ENCODE measurements at regions not wholly inside any gene's neighbourhood (a gene's known extent, or its start where the extent isn't known, plus 50 kb on each side); places are given as distances from the start of the nearest gene placed in this dataset.

GRCh38 chr5:124468671-124469411 lies 277.6 kb downstream of the ZNF608 start:
- no peak for DNase-seq (ENCODE audit: low read depth)

GRCh38 chr5:124467745-124468144 lies 278.7 kb downstream of the ZNF608 start:
- no peak for DNase-seq (ENCODE audit: low read depth)

- DNase-seq (ENCODE audit: low read depth), result no peak
Measured at GRCh38 chr5:124466011-124466410, 280.4 kb downstream of the ZNF608 start.

GRCh38 chr5:124463851-124464250 lies 282.6 kb downstream of the ZNF608 start:
- DNase-seq (ENCODE audit: low read depth), result peak; percentile 51

- DNase-seq (ENCODE audit: low read depth), result no peak
Measured at GRCh38 chr5:124462751-124463150, 283.7 kb downstream of the ZNF608 start.

GRCh38 chr5:124461941-124462340 lies 284.5 kb downstream of the ZNF608 start:
- no peak for DNase-seq (ENCODE audit: low read depth)

- DNase-seq (ENCODE audit: low read depth), result no peak
Measured at GRCh38 chr5:124461157-124461556, 285.3 kb downstream of the ZNF608 start.

GRCh38 chr5:124460642-124461041 lies 285.8 kb downstream of the ZNF608 start:
- no peak for DNase-seq (ENCODE audit: low read depth)

GRCh38 chr5:124459984-124460383 lies 286.5 kb downstream of the ZNF608 start:
- no peak for DNase-seq (ENCODE audit: low read depth)

GRCh38 chr5:124457901-124458300 lies 288.5 kb downstream of the ZNF608 start:
- DNase-seq (ENCODE audit: low read depth), result peak; percentile 77

GRCh38 chr5:124457101-124457500 lies 289.3 kb downstream of the ZNF608 start:
- peak; percentile 49 for DNase-seq (ENCODE audit: low read depth)

GRCh38 chr5:124456249-124456648 lies 290.2 kb downstream of the ZNF608 start:
- DNase-seq (ENCODE audit: low read depth), result no peak

- DNase-seq (ENCODE audit: low read depth), result no peak
Measured at GRCh38 chr5:124454081-124454480, 292.4 kb downstream of the ZNF608 start.

- peak; percentile 62 for DNase-seq (ENCODE audit: low read depth)
Measured at GRCh38 chr5:124453221-124454051, 293.0 kb downstream of the ZNF608 start.

GRCh38 chr5:124452412-124452811 lies 294.0 kb downstream of the ZNF608 start:
- DNase-seq (ENCODE audit: low read depth), result no peak

GRCh38 chr5:124451721-124452383 lies 294.6 kb downstream of the ZNF608 start:
- DNase-seq (ENCODE audit: low read depth), result no peak

GRCh38 chr5:124446120-124446519 lies 300.3 kb downstream of the ZNF608 start:
- no peak for DNase-seq (ENCODE audit: low read depth)

GRCh38 chr5:124445070-124445619 lies 301.3 kb downstream of the ZNF608 start:
- no peak for DNase-seq (ENCODE audit: low read depth)

- peak; percentile 69 for DNase-seq (ENCODE audit: low read depth)
Measured at GRCh38 chr5:124444147-124444775, 302.2 kb downstream of the ZNF608 start.

GRCh38 chr5:124440471-124440870 lies 306.0 kb downstream of the ZNF608 start:
- no peak for DNase-seq (ENCODE audit: low read depth)

- DNase-seq (ENCODE audit: low read depth), result no peak
Measured at GRCh38 chr5:124439609-124440008, 306.8 kb downstream of the ZNF608 start.
